Mesenchymal stem cell (in vitro differentiated cells and primary cell): ENCODE measurements at regions not wholly inside any gene's neighbourhood (a gene's known extent, or its start where the extent isn't known, plus 50 kb on each side); places are given as distances from the start of the nearest gene placed in this dataset.

Experiments
- DNase-seq: peaks from one replicate; pipeline ENCODE4 v3.0.0-alpha.2; 2013
- H2AFZ ChIP-seq: one replicate; pipeline ENCODE4 v1.6.1; 2013; ENCODE audit warnings: low read depth, mild to moderate bottlenecking, control low read depth, inconsistent platforms, low read length, moderate library complexity
- H2AK5ac ChIP-seq: 2 replicates; pipeline ENCODE4 v1.6.1; 2013; ENCODE audit warnings: low read length, moderate library complexity, mild to moderate bottlenecking, inconsistent platforms; ENCODE audit not compliant: severe bottlenecking
- H2BK120ac ChIP-seq: one replicate; pipeline ENCODE4 v1.6.1; 2013; ENCODE audit warnings: low read depth, mild to moderate bottlenecking, inconsistent platforms, low read length, moderate library complexity
- H2BK12ac ChIP-seq, 2 experiments: one replicate each; pipeline ENCODE4 v1.6.1; 2013; ENCODE audit warnings: inconsistent platforms in 2 of 2, low read length in 2 of 2, mild to moderate bottlenecking in 2 of 2, moderate library complexity in 2 of 2, control low read depth in 1 of 2
- H2BK15ac ChIP-seq: one replicate; pipeline ENCODE4 v1.6.1; 2013; ENCODE audit warnings: mild to moderate bottlenecking, low read depth, inconsistent platforms; ENCODE audit not compliant: poor library complexity, severe bottlenecking
- H2BK5ac ChIP-seq: 2 replicates; pipeline ENCODE4 v1.6.1; 2013; ENCODE audit warnings: low read depth, mild to moderate bottlenecking, low read length, control low read depth, inconsistent platforms; ENCODE audit not compliant: poor library complexity, severe bottlenecking
- H3K14ac ChIP-seq, 2 experiments: one replicate each; pipeline ENCODE4 v1.6.1; 2013; ENCODE audit warnings: inconsistent platforms in 2 of 2, low read length in 2 of 2, control low read depth in 1 of 2, mild to moderate bottlenecking in 1 of 2, moderate library complexity in 1 of 2
- H3K18ac ChIP-seq, 2 experiments: one replicate each; pipeline ENCODE4 v1.6.1; 2013; ENCODE audit warnings: inconsistent platforms in 2 of 2, low read length in 2 of 2, control low read depth in 1 of 2, low read depth in 1 of 2, mild to moderate bottlenecking in 1 of 2
- H3K23ac ChIP-seq, 2 experiments: one replicate each; pipeline ENCODE4 v1.6.1; 2013; ENCODE audit warnings: inconsistent platforms in 2 of 2, low read length in 2 of 2, mild to moderate bottlenecking in 2 of 2, moderate library complexity in 2 of 2, control low read depth in 1 of 2
- H3K27ac ChIP-seq: 2 replicates; pipeline ENCODE4 v1.5.1; 2013; ENCODE audit warnings: mild to moderate bottlenecking, moderate library complexity, low read length, control low read depth, inconsistent platforms; ENCODE audit not compliant: poor library complexity, severe bottlenecking
- H3K27me3 ChIP-seq, 2 experiments: 2 replicates each; pipeline versions ENCODE4 v1.6.1 to v1.7.0; 2013; ENCODE audit warnings: low read length in 2 of 2, mild to moderate bottlenecking in 2 of 2, moderate library complexity in 2 of 2, control low read depth in 1 of 2, inconsistent platforms in 1 of 2; ENCODE audit not compliant: control insufficient read depth in 1 of 2, insufficient read depth in 1 of 2
- H3K36me3 ChIP-seq, 2 experiments: 2 replicates each; pipeline versions ENCODE4 v1.6.1 to v1.7.0; 2013; ENCODE audit warnings: low read length in 2 of 2, control low read depth in 1 of 2, inconsistent platforms in 1 of 2, low read depth in 1 of 2, mild to moderate bottlenecking in 1 of 2; ENCODE audit not compliant: insufficient read depth in 2 of 2, control insufficient read depth in 1 of 2
- H3K4ac ChIP-seq, 2 experiments: one replicate each; pipeline ENCODE4 v1.6.1; 2013; ENCODE audit warnings: inconsistent platforms in 2 of 2, low read length in 2 of 2, mild to moderate bottlenecking in 2 of 2, moderate library complexity in 2 of 2, control low read depth in 1 of 2, low read depth in 1 of 2
- H3K4me1 ChIP-seq: 2 replicates; pipeline ENCODE4 v1.6.1; 2013; ENCODE audit warnings: low read depth, low read length, control low read depth; ENCODE audit not compliant: control insufficient read depth, insufficient read depth
- H3K4me2 ChIP-seq: 2 replicates; pipeline ENCODE4 v1.6.1; 2013; ENCODE audit warnings: low read length, mild to moderate bottlenecking, inconsistent platforms; ENCODE audit not compliant: poor library complexity, severe bottlenecking
- H3K4me3 ChIP-seq, 2 experiments: 2 replicates each; pipeline versions ENCODE4 v1.5.1 to v1.7.0; 2013; ENCODE audit warnings: low read length in 2 of 2, mild to moderate bottlenecking in 2 of 2, control low read depth in 1 of 2, low read depth in 1 of 2; ENCODE audit not compliant: insufficient read depth in 1 of 2
- H3K79me1 ChIP-seq: replicated peaks from 2 replicates; pipeline ENCODE4 v1.6.1; 2013; ENCODE audit warnings: mild to moderate bottlenecking, control low read depth, low read length, inconsistent platforms; ENCODE audit not compliant: poor library complexity, severe bottlenecking
- H3K9ac ChIP-seq: 2 replicates; pipeline ENCODE4 v1.7.0; 2013; ENCODE audit warnings: mild to moderate bottlenecking, low read length, moderate library complexity
- H3K9me3 ChIP-seq: 2 replicates; pipeline ENCODE4 v1.7.0; 2013; ENCODE audit warnings: mild to moderate bottlenecking, low read length; ENCODE audit not compliant: control insufficient read depth
- H4K8ac ChIP-seq: one replicate; pipeline ENCODE4 v1.6.1; 2013; ENCODE audit warnings: inconsistent platforms, mild to moderate bottlenecking, low read length, moderate library complexity
- H4K91ac ChIP-seq: one replicate; pipeline ENCODE4 v1.6.1; 2013; ENCODE audit warnings: mild to moderate bottlenecking, low read length, inconsistent platforms
- WGBS: methylation state at CpG from one replicate; pipeline ENCODE4 v1.1.7; 2013; ENCODE audit warnings: mixed read lengths; 5-methylcytosine and 5-hydroxymethylcytosine counted together

DNA sequence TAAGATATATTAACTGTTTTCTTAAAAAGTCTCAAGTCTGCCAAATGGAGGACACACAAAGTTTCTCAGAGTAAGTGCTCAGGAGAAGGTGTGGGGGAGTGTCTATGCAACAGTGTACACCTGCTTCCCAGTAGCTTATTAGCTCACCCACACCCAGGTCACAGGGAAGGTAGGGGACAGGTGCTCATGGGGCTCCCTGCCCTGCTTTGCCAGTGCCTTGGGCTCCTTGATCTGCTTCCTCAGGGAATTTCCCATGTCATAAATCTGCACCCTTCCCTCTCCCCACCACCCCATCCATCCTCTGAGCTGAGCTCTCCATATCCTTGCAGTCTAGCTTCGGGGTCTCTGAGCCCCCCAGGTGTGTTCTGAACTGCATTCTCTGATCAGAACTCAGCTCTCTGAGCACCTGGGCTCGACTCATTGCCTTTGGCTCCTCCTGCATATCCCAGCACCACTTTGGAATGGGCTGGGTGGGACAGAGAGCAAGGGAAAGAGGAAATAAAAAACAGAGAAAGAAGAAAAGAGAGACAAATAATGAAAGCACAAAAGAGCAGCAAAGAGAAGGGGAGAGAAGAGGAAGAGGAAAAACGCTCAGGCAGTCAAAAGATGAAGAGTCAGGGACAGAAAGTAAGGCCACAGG lies 87.0 kb upstream of the ATP1B1 start:
- Histone ChIP-seq H3K4ac (no peak overlapping the region), H3K9me3 (no peaks in the 10 kb centered on the region), H2AK5ac (no peak overlapping the region), H2BK5ac (no peak overlapping the region), H3K4me1 (peaks cover 2% of the 10 kb centered on the region), H2BK15ac (no peak overlapping the region), H3K18ac (no peak overlapping the region), H3K27ac (no peak overlapping the region), H3K4me3 (no peak overlapping the region), H3K4me2 (no peak overlapping the region), H3K23ac (no peak overlapping the region), H3K14ac (no peak overlapping the region), H3K27me3 (peaks cover 0 to 9% of the 10 kb centered on the region in 2 experiments), H3K9ac (no peak overlapping the region), H3K79me1 (no peaks in the 10 kb centered on the region), H2BK12ac (no peak overlapping the region), H4K8ac (no peak overlapping the region), H3K36me3 (no peaks in the 10 kb centered on the region), H2AFZ (no peak overlapping the region), H2BK120ac (no peak overlapping the region), H4K91ac (no peak overlapping the region)
- WGBS = 74% methylated on average over 2 of the region's 3 CpGs
- no peak for DNase-seq

- no peak overlapping the region for H2BK5ac ChIP-seq
- H3K4me2 ChIP-seq = no peak overlapping the region
- H2BK120ac ChIP-seq = no peak overlapping the region
- H2BK12ac ChIP-seq = no peak overlapping the region
- no peak overlapping the region for H4K91ac ChIP-seq
- no peak overlapping the region for H3K9ac ChIP-seq
- no peak overlapping the region for H3K27ac ChIP-seq
- no peaks in the 10 kb centered on the region for H3K36me3 ChIP-seq
- no peak overlapping the region for H3K14ac ChIP-seq
- H3K4ac ChIP-seq = no peak overlapping the region
- H2AFZ ChIP-seq = no peak overlapping the region
- no peak for DNase-seq
- no peak overlapping the region for H2AK5ac ChIP-seq
- peaks cover 3% of the 10 kb centered on the region for H3K4me1 ChIP-seq
- no peak overlapping the region for H3K18ac ChIP-seq
- no peak overlapping the region for H4K8ac ChIP-seq
- H3K4me3 ChIP-seq = no peak overlapping the region
- H3K27me3 ChIP-seq = peaks cover 0 to 9% of the 10 kb centered on the region in 2 experiments
- no peak overlapping the region for H3K23ac ChIP-seq
- no peak overlapping the region for H2BK15ac ChIP-seq
- no peaks in the 10 kb centered on the region for H3K9me3 ChIP-seq
- no peaks in the 10 kb centered on the region for H3K79me1 ChIP-seq
Observed at GRCh38 chr1:169020684-169021083, 85.8 kb upstream of the ATP1B1 start.

GRCh38 chr1:169022648-169023047 lies 83.8 kb upstream of the ATP1B1 start:
- H3K79me1 ChIP-seq = no peaks in the 10 kb centered on the region
- no peak overlapping the region for H3K14ac ChIP-seq
- no peak overlapping the region for H3K27ac ChIP-seq
- no peak overlapping the region for H3K4me3 ChIP-seq
- no peak overlapping the region for H2BK15ac ChIP-seq
- H3K4me2 ChIP-seq = no peak overlapping the region
- no peak overlapping the region for H3K4ac ChIP-seq
- H4K91ac ChIP-seq = no peak overlapping the region
- H2AFZ ChIP-seq = no peak overlapping the region
- H3K27me3 ChIP-seq = peaks cover 0 to 8% of the 10 kb centered on the region in 2 experiments
- no peaks in the 10 kb centered on the region for H3K36me3 ChIP-seq
- H2BK5ac ChIP-seq = no peak overlapping the region
- H3K18ac ChIP-seq = no peak overlapping the region
- H3K9ac ChIP-seq = no peak overlapping the region
- no peak for DNase-seq
- no peak overlapping the region for H2BK120ac ChIP-seq
- peak overlapping the region; percentile 86 for H2AK5ac ChIP-seq
- H2BK12ac ChIP-seq = no peak overlapping the region
- no peaks in the 10 kb centered on the region for H3K9me3 ChIP-seq
- WGBS = no CpG with 5 or more reads among the region's 1 CpG
- H3K4me1 ChIP-seq = peaks cover 7% of the 10 kb centered on the region
- H4K8ac ChIP-seq = no peak overlapping the region
- H3K23ac ChIP-seq = no peak overlapping the region

GRCh38 chr1:169024255-169024654 lies 82.2 kb upstream of the ATP1B1 start:
- Histone ChIP-seq H3K79me1 (no peaks in the 10 kb centered on the region), H2AK5ac (no peak overlapping the region), H3K4me2 (no peak overlapping the region), H2BK15ac (no peak overlapping the region), H3K9me3 (no peaks in the 10 kb centered on the region), H4K91ac (no peak overlapping the region), H3K27me3 (no peaks in the 10 kb centered on the region), H4K8ac (no peak overlapping the region), H3K18ac (no peak overlapping the region), H2BK120ac (no peak overlapping the region), H2BK5ac (no peak overlapping the region), H3K9ac (no peak overlapping the region), H3K4me3 (no peak overlapping the region), H2AFZ (no peak overlapping the region), H3K4me1 (peaks cover 13% of the 10 kb centered on the region), H2BK12ac (no peak overlapping the region), H3K4ac (no peak overlapping the region), H3K14ac (no peak overlapping the region), H3K36me3 (no peaks in the 10 kb centered on the region), H3K23ac (no peak overlapping the region), H3K27ac (no peak overlapping the region)
- no peak for DNase-seq
